ELF-1 (cell line): ENCODE measurements at regions not wholly inside any gene's neighbourhood (a gene's known extent, or its start where the extent isn't known, plus 50 kb on each side); places are given as distances from the start of the nearest gene placed in this dataset.
A peak's percentile ranks its signal among the peaks of the same experiment; 100 is the strongest.
"Not testable (repeated sequence)": the region's sequence is repeated elsewhere in the genome, so short reads cannot be mapped to it uniquely, and the experiment has no call there.

Source experiments
- DNase-seq: peaks from one replicate; pipeline ENCODE4 v3.0.0-alpha.2; 2016; ENCODE audit warnings: low read depth, low spot score

DNA sequence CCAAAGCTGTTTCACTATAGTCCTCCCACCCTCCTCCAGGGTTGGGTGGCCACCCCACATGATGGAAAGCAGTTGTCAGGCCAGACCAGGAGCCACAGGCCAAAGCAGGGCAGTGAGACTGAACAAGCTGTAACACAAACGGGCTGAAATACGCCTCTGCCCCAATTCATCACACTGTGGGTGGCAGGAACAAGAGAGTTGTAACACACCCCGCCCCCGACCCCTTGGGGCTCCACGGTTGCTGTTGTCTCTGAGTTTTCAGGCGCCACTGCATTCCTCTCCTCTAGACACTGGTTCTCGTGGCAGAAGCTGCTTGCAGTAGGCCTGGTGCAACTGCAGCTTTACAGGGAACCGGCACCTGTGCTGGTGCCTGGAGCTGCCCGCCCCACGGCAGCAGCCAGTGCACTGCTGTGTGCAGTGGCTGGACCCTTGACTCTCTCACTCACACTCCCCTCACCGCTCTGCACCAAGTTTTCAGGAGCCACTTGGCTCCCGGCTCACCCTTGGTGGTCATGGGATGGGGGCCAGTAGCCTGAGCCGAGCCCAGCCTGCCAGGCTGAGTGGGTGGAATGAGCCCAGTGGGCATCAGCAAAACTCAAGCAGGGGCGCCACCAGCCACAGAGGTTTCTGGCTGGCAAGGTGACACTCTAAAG is 1314.5 kb upstream of the MIR17HG start:
- peak; percentile 42 for DNase-seq

DNA sequence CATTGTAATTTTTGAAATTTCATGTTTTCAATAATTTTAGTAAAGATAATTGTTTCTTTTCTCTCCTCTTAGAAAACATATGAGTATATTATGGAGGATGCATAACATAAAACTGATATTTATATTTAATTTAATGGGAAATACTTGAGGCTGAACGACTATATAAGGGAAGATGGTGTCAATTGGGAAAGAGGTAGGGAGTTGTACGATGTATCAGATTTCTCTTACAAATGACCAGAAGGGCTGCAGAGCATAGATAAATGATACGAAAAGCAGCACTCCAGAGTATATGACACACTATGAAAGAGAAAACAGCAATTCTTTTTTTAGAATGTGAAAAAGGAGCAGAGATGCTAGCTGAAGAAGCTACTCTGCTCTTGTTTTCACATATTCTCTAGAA is 1308.0 kb upstream of the MIR17HG start:
- no peak for DNase-seq

DNA sequence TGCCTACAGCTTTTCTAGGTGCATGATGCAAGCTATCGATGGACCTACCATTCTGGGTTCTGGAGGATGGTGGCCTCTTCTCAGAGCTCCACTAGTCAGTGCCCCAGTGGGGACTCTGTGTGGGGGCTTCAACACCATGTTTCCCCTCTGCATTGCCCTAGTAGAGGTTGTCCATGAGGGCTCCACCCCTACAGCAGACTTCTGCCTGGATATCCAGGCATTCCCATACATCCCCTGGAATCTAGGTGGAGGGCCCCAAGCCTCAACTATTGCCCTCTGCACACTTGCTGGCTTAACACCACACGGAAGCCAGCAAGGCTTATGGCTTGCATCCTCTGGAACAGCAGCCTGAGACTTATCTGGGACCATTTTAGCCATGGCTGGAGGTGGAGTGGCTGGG is 1299.9 kb upstream of the MIR17HG start:
- DNase-seq, result no peak

DNA sequence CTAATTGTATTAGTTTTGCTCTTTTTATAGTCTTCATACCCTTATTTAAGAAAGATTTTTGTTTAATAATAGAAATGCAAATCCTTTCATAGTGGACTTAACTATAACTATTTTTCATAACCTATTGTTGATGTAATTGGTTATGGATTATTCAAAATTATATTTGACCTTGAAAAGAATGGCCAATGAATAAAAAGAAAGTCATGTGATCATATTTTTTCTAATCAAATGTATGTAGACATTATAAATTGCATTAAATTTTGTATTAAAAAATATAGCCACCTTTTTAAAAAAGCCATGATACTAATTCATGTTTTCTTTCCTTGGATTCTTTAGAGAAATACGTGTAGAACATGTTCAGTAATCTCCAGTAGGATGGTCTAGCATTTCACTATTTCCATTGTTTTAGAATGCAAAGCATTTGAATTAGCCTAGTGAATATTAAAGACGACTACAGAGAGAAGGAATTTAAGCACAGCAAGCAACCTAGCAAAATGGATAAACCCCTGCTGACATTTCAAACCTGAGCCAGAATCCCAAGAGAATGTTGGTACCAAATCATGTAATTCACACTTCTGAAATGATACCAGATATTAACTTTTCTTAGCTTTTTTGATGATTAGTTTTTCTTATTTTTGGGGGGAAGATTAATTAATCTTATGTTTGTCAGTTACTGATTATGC is 1297.4 kb upstream of the MIR17HG start:
- DNase-seq, result no peak

DNA sequence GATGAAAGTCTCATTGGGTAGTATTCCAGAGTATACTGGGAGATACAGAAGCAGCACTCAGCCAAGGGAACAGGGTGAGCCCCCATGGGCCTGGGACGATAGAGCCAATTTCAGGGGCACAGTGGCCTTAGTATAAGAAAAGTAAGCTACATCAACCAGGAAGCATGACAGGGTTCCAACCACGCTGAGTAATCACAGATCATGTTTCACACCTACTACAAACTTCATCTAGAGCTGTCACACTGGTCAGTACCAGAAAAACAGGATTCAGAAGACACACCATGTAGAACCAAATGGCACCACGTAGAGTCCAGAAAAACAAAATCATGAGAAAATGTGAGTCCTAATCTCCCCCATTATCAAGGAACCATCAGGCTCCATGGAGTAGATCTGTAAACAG is 1292.4 kb upstream of the MIR17HG start:
- peak; percentile 2 for DNase-seq

DNA sequence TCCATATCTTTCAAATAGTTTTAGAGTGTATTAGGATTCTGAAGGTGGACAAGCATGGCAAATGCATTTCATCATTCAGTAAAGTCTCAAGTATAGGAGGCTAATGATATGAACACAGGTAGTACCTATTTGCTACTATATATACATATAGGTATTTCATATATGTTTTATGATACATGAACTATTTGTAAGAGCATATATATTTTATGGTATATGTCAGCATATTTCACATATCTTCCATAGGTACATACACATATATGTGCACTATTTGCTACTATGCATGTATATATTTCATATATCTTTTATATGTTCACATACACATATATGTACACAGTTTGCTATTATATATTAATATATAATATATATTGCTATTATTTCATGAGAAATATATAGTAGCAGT is 1291.7 kb upstream of the MIR17HG start:
- no peak for DNase-seq

DNA sequence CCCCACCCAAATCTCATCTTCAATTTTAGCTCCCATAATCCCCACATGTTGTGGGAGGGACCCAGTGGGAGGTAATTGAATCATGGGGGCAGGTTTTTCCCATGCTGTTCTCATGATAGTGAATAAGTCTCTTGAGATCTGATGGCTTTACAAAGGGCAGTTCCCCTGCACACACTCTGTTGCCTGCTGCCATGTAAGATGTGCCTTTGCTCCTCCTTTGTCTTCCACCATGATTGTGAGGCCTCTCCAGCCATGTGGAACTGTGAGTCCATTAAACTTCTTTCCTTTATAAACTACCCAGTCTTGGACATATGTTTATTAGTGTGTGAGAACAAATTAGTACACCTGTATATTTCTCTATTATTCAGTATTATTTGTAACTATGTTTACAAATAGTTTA is 1283.3 kb upstream of the MIR17HG start:
- not testable (repeated sequence) for DNase-seq

DNA sequence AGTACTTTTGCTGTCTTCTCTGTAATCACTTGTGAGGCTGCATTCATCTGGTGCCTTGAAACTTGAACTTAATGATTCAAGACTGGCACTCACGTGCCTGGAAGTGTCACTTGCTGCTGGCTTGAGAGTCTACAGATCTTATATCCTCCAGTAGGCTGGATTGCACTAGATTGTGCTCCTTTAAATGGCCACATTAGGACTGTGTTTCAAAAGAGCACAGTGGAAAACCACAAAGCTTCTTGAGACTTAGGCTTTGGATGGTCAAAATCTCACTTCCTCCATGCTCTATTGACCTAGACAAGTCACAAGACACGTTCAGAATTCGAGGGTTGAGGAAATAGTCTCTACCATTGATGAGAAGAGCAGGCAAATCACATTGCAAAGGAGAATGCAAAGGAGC is 1278.8 kb upstream of the MIR17HG start:
- DNase-seq, result no peak

DNA sequence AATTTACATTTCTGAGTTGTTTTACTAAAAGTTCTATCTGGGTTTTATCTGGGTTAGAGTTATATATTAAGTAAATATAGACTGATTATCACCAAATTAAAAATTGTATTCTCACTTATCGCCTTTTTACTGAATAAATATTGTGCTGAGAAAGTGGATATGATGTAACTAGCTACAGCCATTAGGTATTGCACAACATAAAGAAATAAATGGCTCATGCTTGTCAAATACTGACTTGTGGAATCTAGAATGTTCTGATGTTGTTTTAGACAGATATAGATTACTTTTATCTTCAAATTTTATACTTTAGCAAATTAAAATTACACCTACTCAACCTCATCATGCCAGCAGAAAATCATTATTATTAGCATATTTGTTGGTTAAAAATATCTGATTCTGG is 1277.1 kb upstream of the MIR17HG start:
- no peak for DNase-seq

DNA sequence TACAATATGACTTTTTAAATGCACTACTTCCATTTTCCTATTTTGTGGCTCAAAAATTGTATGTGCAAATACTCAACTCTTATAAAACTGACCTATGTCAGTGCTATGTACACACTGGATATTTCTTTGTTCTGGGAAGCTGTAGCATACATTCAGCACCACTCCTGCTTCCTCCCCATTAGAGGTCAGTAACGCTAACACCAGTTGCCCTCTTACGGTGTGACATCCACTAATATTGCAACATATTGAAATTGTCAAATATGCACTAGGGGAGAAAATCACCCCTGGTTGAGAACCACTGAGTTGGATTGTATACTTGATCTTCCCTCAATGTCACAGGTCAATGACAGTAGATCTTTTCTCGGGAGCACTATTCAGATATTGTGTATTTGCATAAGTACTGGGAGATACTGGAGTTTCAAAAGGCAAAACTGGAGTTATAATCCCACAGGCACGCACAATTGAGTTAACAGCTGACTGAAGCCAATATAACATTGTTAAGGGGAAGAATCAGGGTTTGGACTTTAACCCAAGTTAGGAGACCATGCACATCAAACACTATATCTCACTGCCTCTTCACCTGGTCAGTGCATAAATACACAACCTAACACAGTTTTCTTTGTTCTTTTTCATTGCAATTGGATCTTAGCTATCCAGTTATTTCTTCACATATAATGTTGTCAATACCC is 1276.5 kb upstream of the MIR17HG start:
- DNase-seq, result no peak

DNA sequence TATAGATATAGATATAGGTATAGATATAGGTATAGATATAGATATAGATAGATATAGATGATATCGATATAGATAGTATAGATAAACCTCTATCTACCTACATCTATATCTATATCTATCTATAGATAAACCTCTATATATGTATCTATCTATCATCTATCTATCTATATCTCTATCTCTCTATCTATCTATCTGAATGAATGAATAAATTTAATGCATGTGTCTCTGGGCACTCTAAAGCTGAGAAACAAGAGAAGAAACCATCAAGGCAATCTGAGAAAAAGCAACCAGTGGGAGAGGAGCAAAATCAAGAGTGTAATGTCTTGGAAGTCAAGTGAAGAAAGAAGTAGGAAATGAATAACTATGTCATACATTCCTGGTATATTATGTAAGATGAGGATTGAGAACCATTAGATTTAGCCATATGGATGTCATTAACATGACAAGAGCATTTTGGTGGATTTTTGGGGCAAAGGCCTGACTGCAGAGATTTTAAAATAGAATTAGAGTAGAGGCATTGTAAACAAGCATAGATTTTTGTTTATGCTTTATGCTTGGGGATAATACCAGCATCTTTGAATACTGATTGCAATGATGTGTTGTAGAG is 1262.7 kb upstream of the MIR17HG start:
- DNase-seq, result no peak

DNA sequence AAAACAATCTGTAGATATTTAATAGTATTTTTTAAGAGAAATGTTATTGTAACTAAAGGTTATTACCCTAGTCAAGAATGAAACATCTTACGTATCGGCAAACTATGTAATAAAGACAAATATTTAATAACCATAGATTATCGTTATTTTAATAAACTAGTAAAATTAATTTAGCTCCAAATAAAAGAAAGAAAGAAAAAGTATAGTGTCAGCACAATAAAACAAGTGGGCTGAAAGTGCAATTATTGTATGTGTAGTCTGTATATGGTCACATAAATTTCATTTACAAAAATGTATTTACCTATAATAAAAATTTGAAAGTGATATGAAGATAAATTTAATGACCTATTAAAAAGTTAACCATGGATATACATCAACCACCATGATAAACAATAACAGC is 1258.4 kb upstream of the MIR17HG start:
- DNase-seq, result no peak

DNA sequence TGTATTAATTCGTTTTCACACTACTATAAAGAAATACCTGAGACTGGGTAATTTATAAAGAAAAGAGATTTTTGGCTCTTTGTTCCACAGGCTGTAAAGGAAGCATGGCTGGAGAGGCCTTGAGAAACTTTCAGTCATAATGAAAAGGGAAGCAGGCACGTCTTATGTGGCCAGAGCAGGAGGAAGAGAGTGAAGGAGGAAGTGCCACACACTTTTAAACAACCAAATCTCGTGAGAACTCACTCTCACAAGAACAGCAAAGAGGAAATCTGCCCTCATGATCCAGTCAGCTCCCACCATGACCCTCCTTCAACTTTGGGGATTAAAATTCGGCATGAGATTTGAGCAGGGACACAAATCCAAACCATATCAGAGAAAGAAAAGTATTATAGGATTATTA is 1255.9 kb upstream of the MIR17HG start:
- DNase-seq, result no peak

DNA sequence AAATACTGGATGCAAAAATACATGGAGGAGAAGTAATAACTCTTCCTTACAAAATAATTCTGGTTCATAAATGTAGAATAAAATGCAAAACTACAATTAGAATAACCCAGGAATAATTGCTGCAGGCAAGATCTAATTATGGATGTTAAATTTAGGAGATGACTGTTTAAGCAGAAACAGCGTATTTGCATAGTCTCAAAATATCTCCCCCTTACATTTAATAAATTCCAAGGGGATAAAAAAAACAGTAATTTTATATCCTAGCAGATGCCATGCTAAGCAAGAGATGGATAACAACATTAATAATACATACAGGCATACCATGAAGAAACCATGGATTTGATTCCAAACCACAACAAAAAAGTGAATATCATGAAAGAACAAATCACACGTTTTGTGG is 1253.1 kb upstream of the MIR17HG start:
- no peak for DNase-seq

DNA sequence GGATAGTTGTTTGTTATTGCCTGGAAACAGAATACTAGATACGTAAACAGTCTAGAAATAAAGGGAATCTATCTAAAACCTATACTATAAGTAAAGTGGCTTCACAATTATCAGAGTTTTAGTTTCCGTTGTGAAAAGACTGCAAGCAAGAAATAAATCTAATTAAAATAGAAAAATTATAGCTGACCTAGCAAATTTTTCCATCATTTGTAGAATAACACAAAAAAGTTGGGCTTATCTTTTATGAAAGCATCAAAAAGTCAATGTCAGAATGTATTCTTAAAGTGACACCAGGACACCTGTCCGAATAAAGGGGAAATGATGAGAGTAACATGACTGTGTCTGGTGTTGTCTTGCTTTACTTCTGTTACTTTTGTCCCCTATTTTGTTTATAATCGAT is 1248.9 kb upstream of the MIR17HG start:
- no peak for DNase-seq

DNA sequence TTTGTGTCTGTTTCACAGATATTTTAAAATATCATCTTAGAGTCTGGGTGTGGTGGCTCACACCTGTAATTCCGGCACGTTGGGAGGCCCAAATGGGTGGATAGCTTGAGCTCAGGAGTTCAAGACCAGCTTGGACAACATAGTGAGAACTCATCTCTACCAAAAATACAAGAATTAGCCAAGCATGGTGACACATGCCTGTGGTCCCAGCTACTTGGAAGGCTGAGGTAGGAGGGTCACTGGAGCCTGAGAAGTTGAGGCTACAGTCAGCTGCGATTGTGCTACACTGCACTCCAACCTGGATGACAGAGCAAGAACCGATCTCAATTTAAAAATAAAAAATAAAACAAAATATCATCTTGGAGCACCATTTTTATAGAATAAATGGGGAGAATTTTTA is 1247.6 kb upstream of the MIR17HG start:
- no peak for DNase-seq

DNA sequence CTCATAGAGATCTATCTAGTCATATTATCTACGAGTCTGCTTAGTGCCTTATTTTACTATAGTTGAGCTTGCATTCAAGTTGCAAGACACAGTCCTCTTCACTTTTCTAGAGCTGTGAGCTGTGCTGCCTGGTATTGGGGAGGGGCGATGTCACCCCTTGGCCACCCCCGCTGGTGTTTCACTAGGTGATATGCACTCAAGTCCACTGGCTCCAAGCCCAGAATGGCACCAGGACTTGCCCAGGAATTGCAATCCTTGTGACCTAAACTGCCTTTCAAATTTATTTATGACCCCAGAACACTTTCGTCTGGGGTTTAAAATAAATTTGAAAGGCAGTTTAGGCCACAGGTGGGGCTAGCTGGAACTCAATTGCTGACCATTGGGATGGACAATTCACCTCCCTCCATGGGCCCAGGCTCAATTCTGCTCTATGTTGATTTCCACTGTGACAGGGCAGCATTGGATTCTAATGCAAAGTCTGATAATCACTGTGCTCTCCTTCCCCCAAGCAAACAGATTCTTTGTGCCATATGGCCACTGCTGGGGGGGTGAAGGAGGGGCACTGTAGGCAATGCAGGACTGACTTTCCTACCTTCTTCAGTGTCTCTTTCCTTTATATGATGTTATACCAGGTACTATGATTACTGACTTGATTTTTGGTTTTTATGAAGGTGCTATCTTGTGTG is 1244.2 kb upstream of the MIR17HG start:
- DNase-seq, result no peak

DNA sequence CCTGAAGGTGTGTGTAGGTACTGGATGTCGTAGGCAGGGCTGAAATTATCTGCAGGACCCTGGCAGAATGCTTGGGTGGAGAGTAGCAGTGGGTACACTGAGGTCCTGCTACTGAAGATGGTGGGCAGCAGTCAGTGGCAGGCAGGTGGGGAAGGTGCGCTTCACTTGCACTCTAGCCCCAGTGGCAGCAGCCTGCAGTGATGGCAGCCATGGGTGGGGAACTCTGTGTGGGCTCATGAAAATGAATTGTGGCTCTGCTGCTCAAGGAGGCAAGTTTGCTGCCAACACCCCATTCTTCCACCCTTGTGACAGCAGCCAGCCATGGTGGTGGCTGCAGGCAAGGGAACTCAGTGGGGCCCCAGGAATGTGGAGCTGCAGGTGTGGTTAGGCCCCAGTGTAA is 1242.7 kb upstream of the MIR17HG start:
- DNase-seq, result no peak

DNA sequence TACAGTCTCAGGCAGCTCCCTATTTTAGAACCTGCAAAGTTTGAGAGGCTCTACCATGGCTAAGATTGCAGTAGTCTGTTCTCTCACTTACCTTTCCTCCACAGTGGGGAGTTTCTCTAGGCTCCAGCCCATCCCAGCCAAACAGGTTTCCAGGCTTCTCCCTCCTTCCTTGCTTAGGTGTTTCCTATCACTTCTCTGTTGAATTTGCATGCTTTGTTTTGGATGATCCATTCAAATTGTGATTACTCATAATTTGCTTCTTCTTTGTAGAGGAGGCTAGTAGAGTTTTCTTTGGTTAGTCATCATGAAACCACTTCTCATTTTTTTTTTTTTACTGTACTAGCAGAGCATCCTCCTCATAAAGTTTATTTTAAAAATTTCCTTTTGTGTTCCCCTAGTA is 1242.2 kb upstream of the MIR17HG start:
- DNase-seq, result peak; percentile 8

DNA sequence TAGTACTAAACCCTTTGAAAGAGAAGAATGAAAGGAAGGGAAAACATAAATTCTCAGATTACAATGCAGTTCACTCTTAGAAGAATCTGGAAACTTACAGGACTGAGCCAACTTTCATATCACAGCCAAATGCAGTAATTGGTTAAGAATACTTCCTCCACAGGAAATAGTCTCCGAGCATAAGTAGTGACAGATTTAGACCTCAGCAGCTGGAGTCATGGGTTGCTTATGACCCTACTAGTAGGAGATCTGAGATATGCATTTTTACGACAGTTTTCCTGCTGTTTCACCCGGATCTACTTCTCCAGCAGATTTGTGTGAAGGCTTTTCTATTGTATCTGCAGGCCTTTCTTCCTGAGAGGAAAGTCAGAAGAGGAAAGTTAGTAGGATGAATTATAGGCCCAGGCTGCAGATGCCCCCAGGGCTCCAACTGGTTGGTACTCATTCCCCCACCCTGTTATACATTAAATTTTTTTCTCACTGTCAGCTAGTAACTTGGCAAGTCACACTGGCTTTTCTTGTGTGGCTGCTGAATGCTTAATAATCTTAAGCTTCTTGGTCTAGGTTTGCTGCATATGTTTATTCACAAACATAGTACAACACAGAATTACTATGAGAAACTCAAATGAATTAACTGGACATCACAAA is 1241.5 kb upstream of the MIR17HG start:
- no peak for DNase-seq

DNA sequence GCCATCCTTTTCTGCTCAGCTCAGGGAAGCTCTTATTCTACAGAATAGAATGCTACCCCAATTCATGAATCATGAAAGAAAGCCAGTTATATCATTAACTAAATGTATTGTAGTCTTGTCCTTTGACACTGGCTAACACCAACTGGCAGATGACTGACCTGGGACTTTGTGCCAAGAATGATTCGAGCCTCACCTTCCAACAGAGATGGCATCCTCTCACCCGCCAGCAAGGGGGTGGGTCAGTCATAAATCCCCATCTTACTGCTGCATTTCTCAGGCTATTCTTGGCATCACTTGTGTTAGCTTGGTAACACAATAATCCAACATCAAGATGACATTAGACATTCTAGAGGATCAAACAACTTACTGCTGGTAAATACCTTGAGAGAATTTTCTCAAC is 1239.8 kb upstream of the MIR17HG start:
- no peak for DNase-seq

DNA sequence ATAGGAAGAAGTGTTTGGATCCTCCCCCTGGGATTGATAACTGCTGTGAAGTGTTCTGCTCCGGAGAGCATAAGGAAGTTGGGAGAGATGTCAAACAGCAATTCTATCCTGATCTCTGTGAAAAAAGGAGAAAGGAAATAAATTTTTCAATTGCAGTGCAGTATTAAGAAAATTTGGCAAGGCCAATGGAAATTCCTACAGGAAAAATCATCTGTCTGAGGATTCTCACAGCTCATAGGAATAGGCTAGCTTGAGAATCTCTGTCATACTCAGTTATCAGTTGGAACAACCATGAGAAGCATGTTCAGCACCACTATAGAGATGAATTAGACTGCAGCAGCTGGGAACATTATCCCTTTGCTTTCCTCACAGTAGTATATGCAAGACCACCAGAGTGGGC is 1238.9 kb upstream of the MIR17HG start:
- no peak for DNase-seq
